DMS79 treated with DMSO at 0.1 percent for 48 hours (cell line): ENCODE measurements at regions not wholly inside any gene's neighbourhood (a gene's known extent, or its start where the extent isn't known, plus 50 kb on each side); places are given as distances from the start of the nearest gene placed in this dataset.
"Not testable (repeated sequence)": the region's sequence is repeated elsewhere in the genome, so short reads cannot be mapped to it uniquely, and the experiment has no call there.

ENCODE experiments used
- DNase-seq: peaks from one replicate; lab custom pipeline; 2025; lab: John Stamatoyannopoulos, UW

DNA sequence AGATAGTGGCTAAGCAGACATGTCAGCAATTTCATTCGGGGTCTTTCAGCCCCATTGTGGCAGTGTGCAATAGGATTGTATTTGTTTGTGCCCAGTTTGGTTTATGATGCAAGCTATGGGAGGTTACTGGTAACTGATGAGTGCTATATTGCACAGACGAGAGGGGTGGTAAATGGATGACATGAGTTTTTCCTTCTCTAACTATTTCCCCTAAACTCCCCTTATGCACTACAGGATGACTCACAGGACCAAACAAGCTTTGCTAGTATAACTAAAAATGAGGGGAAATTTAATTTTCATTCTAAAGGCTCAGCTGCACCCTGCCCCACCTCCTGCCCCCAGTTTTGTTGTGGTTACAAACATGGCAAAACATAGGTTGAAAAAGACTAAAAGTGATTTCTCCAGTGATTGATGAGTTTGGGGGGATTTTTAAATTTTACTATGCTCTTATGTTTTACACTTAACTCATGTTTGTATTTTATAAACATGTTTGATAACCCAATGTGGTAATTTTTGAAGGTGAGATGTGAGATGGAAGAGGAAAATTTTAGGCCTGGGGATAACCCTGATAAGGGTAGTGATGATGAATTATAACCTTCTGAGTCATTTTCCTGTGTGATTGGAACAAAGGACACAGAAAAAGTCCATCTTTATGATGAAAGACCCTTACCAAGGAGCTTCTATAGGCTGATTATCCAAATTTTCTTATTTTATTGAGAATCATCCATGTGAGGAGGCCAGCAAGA is 60.8 kb upstream of the NAMPT start:
- DNase-seq = no peak

DNA sequence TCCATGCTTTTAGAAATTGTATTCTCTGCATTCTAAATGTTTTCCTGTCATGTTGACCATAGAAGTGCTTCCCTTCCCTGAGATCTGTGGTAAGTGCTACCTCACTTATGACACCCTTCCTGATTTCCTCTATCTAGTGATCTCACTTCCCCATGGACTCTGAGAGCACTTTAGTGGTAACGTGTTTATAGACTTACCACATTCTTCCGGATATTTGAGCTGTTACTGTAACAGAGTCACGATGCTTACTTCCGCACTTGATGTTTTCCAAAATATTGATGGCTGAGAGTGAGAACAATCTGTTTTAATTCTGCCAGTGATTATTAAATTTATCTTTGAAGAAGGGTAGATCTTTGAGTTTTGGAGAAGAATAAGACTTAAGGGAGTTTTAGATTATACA is 60.1 kb upstream of the NAMPT start:
- DNase-seq = no peak

DNA sequence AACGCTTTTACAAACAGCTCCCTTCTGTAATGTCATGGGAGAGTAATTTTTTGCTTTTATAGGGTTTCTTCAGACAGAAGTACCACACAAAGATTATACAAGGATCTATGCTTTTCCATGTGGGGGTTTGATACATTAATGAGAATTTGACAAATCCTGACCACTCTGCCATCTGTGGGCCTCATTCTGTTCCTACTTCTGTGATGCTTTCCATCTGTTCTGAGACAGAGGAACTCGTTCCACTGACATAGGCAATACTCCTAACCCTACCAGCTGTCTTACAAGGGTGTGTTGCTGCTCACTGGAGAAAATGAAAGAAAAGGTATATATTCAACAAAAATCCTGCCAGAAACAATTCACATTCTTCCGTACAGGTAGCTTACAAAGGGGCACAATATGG is 59.4 kb upstream of the NAMPT start:
- DNase-seq = no peak

DNA sequence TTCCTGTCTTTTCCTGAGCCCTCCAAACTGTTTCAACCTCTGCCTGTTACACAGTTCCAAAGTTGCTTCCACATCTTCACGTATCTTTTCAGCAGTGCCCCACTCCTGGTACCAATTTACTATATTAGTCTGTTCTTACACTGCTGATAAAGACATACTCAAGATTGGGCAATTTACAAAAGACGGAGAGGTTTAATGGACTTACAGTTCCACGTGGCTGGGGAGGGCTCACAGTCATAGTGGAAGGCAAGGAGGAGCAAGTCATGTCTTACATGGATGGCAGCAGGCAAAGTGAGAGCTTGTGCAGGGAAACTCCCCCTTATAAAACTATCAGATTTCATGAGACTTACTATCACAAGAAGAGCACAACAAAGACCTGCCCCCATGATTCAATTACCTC is 57.3 kb upstream of the NAMPT start:
- DNase-seq = not testable (repeated sequence)

DNA sequence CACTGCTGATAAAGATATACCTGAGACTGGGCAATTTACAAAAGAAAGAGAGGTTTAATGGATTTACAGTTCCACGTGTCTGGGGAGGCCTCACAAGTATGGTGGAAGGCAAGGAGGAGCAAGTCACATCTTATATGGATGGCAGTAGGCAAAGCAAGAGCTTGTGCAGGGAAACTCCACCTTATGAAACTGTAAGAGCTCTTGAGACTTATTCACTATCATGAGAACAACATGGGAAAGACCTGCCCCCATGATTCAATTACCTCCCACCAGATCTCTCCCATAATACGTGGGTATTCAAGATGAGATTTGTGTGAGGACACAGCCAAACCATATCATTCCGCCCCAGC is 55.4 kb upstream of the NAMPT start:
- DNase-seq = not testable (repeated sequence)

DNA sequence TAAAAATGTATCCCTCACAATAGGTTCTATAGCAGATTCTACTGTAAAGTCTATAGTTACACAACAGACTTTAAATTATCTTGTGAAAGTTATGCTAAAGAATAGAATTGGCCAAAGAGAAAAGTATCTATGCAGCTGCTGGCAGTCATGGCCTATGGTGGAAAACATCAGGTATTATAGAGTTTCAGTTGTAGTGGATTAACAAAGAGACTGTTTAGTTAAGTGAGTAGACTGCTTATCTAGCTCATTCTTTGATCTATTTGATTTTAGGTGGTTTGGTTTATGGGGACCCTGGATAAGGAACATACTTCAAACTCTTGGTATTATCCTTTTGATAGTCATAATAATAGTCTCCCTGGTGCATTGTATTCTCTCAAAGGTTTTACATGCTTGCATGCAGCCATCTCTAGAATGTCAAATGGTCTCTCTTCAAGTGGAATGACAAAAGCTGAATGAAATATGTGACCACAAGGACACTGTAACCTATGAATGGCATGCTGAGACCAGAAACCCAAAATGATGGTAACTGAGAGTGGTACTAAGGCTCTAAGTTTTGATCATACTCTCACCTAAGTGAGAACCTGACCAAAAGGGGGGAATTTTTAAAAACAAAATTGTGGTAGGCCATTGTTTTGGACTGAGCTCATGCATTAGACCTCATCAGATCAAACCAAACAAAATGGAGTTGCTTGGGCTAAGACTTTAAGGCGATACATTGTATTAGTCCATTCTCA is 54.9 kb upstream of the NAMPT start:
- DNase-seq = no peak

DNA sequence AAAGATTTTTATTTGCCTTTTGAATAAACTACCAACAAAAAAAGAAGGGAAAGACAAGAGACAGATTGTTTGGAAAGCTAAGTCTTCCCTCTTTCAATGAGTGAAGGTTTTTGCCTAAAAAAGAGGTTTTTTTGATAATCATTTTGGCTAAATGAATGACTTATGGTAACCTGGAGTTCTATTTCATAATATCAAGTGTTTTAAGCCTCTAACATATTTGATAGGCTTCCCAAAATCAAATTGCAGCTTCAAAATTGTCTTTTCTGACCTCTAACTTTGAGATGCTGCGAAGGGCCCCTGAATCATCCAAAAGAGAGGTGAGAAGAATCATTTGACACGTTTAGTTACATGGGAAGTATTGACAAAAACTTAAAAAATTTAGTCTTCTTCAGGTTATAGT is 53.0 kb upstream of the NAMPT start:
- DNase-seq = no peak

DNA sequence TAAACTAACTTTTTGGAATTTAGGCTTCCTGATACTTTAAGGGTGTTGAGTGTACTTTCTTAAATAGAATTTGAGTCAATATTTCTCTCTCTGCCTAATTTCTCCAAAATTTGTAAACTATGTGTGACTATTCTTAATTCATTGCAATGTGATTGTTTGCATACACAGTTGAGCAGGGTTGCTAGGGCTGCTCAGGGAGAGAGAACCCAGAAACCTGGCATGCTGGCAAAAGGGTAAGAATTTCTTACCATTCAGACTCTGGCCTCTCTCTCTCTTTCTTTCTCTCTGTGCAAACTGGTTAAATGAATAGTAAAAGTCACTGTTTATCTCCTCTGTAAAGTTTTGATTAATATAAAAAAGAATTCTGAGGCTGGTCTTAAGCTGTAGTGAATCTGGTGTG is 51.0 kb upstream of the NAMPT start:
- no peak for DNase-seq
